ENCODE measurements at regions not wholly inside any gene's neighbourhood (a gene's known extent, or its start where the extent isn't known, plus 50 kb on each side); places are given as distances from the start of the nearest gene placed in this dataset.
A peak's percentile ranks its signal among the peaks of the same experiment; 100 is the strongest.

DNA sequence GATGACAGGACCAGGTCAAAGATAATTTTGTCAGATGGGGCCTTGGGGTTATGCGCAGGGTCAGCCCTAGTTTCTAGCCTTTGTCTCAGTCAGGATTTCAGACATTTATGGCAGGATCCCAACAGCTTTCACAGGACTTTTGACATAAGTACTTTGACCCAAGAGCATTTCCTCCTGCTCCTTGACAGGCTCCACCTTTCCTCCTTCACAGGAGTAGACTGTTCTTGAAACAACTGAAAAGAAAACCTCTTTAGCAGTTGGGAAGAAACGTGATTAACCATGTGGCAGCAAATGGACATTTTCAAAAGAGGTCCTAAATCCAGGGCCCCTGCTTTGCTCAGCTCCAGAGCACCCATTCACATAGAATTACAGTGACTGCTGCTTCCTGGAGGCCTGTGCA is 120.4 kb upstream of the MAP3K7 start:
- TF ChIP-seq, protein P1, sequence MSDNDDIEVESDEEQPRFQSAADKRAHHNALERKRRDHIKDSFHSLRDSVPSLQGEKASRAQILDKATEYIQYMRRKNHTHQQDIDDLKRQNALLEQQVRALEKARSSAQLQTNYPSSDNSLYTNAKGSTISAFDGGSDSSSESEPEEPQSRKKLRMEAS (IDR thresholded peaks at IDR 0.05; ENCODE audit: low read depth, low read length) = no peak
- TF ChIP-seq, protein P2, sequence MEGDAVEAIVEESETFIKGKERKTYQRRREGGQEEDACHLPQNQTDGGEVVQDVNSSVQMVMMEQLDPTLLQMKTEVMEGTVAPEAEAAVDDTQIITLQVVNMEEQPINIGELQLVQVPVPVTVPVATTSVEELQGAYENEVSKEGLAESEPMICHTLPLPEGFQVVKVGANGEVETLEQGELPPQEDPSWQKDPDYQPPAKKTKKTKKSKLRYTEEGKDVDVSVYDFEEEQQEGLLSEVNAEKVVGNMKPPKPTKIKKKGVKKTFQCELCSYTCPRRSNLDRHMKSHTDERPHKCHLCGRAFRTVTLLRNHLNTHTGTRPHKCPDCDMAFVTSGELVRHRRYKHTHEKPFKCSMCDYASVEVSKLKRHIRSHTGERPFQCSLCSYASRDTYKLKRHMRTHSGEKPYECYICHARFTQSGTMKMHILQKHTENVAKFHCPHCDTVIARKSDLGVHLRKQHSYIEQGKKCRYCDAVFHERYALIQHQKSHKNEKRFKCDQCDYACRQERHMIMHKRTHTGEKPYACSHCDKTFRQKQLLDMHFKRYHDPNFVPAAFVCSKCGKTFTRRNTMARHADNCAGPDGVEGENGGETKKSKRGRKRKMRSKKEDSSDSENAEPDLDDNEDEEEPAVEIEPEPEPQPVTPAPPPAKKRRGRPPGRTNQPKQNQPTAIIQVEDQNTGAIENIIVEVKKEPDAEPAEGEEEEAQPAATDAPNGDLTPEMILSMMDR (IDR thresholded peaks at IDR 0.05; ENCODE audit: low read depth, low read length) = no peak
- TF ChIP-seq MYC (IDR thresholded peaks at IDR 0.05; ENCODE audit: low read depth, low read length) (no peak), POLR2A (IDR thresholded peaks at IDR 0.05; ENCODE audit: extremely low read depth, insufficient read length) (no peak)
- no peak overlapping the region for H3K4me3 ChIP-seq (ENCODE audit: low read depth, low read length)
- no peak for DNase-seq (ENCODE audit: low read depth)

DNA sequence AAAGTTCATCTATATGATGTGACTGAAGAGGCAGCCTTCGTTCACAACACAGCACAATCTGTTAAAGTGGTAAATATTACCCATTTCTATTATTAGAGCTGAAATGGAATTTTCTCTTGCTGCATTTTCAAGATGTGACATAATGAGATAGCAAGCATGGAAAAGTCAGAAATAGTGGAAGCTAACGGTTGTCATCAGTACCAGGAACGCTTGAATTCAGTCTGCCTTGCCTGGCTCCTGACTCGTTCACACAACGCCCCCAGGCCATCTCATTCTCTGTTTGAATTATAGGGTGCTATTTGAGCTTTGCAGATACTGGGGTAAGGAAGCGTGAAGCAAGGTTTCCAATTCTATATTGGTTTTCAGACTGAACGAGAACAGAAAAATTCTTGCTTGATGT is 116.5 kb upstream of the MAP3K7 start:
- TF ChIP-seq MYC (IDR thresholded peaks at IDR 0.05; ENCODE audit: low read depth, low read length) (no peak), POLR2A (IDR thresholded peaks at IDR 0.05; ENCODE audit: extremely low read depth, insufficient read length) (no peak)
- TF ChIP-seq, protein P2 (IDR thresholded peaks at IDR 0.05; ENCODE audit: low read depth, low read length) = no peak
- TF ChIP-seq, protein P1 (IDR thresholded peaks at IDR 0.05; ENCODE audit: low read depth, low read length) = no peak
- no peak overlapping the region for H3K4me3 ChIP-seq (ENCODE audit: low read depth, low read length)
- no peak for DNase-seq (ENCODE audit: low read depth)

DNA sequence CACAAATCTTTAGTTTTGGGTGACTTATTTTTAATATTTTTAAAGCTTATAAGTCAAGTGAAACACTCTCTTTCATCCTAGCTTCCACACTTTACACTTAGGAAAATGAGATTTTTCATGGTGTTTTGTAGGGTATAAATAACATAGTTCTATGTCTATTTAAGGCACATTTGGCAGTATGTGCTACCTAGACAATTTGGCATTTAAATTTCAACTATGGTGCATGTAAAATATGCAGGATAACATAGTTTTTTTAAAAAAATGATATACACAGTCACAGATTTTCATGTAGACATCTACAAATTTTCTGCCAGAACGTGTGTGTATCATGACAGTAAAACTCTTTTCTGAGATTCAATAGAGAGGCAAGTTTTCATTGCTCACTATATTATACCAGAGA is 115.1 kb upstream of the MAP3K7 start:
- no peak for DNase-seq (ENCODE audit: low read depth)
- no peak overlapping the region for H3K4me3 ChIP-seq (ENCODE audit: low read depth, low read length)
- TF ChIP-seq, protein P2 (IDR thresholded peaks at IDR 0.05; ENCODE audit: low read depth, low read length) = no peak
- TF ChIP-seq MYC (IDR thresholded peaks at IDR 0.05; ENCODE audit: low read depth, low read length) (no peak), POLR2A (IDR thresholded peaks at IDR 0.05; ENCODE audit: extremely low read depth, insufficient read length) (no peak)
- TF ChIP-seq, protein P1 (IDR thresholded peaks at IDR 0.05; ENCODE audit: low read depth, low read length) = no peak

DNA sequence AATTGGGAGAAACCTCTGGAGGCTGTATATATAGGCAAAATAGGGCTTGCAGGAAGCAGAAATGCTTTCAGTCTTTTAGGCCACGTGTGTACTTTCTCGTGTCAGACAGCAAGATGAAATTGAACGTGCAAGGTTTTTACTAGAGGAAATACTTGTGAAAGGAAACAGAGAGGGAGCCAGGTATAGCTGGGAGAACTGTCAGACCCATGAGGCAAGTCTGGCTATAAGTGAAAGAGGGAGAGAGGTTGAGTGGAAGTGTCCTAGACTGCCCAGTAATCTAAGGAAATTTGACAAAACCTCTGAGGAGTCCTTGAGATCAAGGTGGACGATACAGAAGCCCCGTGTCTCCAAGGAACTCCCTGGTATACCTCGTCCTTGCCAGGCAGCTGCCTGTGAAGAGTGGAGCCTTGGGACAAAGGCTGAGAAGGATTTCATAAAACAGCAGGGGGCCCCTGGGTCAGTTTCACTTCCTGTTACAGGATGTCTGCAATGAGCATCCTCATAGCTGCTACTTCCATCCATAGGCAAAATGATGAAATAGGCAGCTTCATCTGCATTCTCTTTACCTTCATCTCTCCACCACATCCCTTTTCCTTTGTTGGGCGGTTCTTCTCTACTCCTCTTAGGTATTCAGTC is 114.4 kb upstream of the MAP3K7 start:
- no peak overlapping the region for H3K4me3 ChIP-seq (ENCODE audit: low read depth, low read length)
- peak; percentile 77 for DNase-seq (ENCODE audit: low read depth)
- TF ChIP-seq, protein P1 (IDR thresholded peaks at IDR 0.05; ENCODE audit: low read depth, low read length) = no peak
- TF ChIP-seq MYC (IDR thresholded peaks at IDR 0.05; ENCODE audit: low read depth, low read length) = no peak
- TF ChIP-seq, protein P2 (IDR thresholded peaks at IDR 0.05; ENCODE audit: low read depth, low read length) = no peak
- no peak for TF ChIP-seq POLR2A (IDR thresholded peaks at IDR 0.05; ENCODE audit: extremely low read depth, insufficient read length)

DNA sequence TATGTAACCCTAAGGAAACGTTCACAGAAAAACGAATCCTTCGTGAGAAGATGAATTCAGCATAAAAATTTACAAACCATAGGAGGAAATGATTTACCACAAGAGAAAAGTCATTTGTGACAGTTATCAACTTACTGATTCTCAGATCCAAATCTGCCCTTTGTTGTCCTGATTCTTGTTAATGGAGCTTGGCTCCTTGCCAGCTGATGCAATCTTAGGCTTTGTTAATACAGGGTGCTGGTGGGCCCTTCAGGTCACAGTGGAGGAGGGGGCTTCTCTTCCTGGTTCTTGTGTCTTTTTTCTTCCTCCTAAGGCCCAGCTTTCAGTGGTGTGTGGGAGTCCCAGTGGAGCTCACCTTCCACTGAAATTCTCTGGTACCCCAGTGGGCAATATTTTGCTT is 108.4 kb upstream of the MAP3K7 start:
- DNase-seq (ENCODE audit: low read depth) = no peak

More for the DNA sequence above, 108.4 kb upstream of the MAP3K7 start:
- H3K4me3 ChIP-seq (ENCODE audit: low read depth, low read length) = no peak overlapping the region
- TF ChIP-seq, protein P2 (IDR thresholded peaks at IDR 0.05; ENCODE audit: low read depth, low read length) = no peak
- TF ChIP-seq POLR2A (IDR thresholded peaks at IDR 0.05; ENCODE audit: extremely low read depth, insufficient read length) (no peak), MYC (IDR thresholded peaks at IDR 0.05; ENCODE audit: low read depth, low read length) (no peak)
- TF ChIP-seq, protein P1 (IDR thresholded peaks at IDR 0.05; ENCODE audit: low read depth, low read length) = no peak
